Bronchial epithelial cell (primary cell): ENCODE measurements at regions not wholly inside any gene's neighbourhood (a gene's known extent, or its start where the extent isn't known, plus 50 kb on each side); places are given as distances from the start of the nearest gene placed in this dataset.

ENCODE experiments used
- DNase-seq: peaks from one replicate; pipeline ENCODE4 v3.0.0-alpha.2; 2010; ENCODE audit warnings: low read depth
- FAIRE-seq: peaks from 2 replicates; lab custom pipeline; 2011; peaks lifted over from hg19 to GRCh38; lab: Jason Lieb, UNC
- H3K27me3 ChIP-seq: 2 replicates; pipeline ENCODE4 v1.5.1; 2011; ENCODE audit warnings: low read length; ENCODE audit not compliant: control insufficient read depth, insufficient read depth
- H3K36me3 ChIP-seq: 2 replicates; pipeline ENCODE4 v1.5.1; 2011; ENCODE audit warnings: low read length; ENCODE audit not compliant: control insufficient read depth, insufficient read depth
- H3K4me3 ChIP-seq: 2 replicates; pipeline ENCODE4 v1.5.1; 2011; ENCODE audit warnings: mild to moderate bottlenecking, low read depth, low read length, control low read depth
- CTCF ChIP-seq: IDR thresholded peaks from 2 replicates; pipeline ENCODE4 v1.5.1; 2011; ENCODE audit warnings: mild to moderate bottlenecking, moderate library complexity, low read length, control low read depth, inconsistent platforms; ENCODE audit not compliant: insufficient read depth, severe bottlenecking

GRCh38 chr2:242056026-242056425 lies 186.5 kb downstream of the RTP5 start:
- no peak for DNase-seq
- no peaks in the 10 kb centered on the region for H3K27me3 ChIP-seq
- TF ChIP-seq CTCF = no peak
- FAIRE-seq = no peak
- no peaks in the 10 kb centered on the region for H3K36me3 ChIP-seq
- no peak overlapping the region for H3K4me3 ChIP-seq

- TF ChIP-seq CTCF = no peak
- DNase-seq (no peak), FAIRE-seq (no peak)
- Histone ChIP-seq H3K27me3 (no peaks in the 10 kb centered on the region), H3K36me3 (no peaks in the 10 kb centered on the region), H3K4me3 (no peak overlapping the region)
Measured at GRCh38 chr2:242056785-242057184, 187.3 kb downstream of the RTP5 start.

- DNase-seq (no peak), FAIRE-seq (no peak)
- Histone ChIP-seq H3K36me3 (no peaks in the 10 kb centered on the region), H3K4me3 (no peak overlapping the region), H3K27me3 (no peaks in the 10 kb centered on the region)
- TF ChIP-seq CTCF = no peak
Measured at GRCh38 chr2:242057379-242058040, 188.0 kb downstream of the RTP5 start.

- no peak for TF ChIP-seq CTCF
- no peak for FAIRE-seq
- Histone ChIP-seq H3K36me3 (no peaks in the 10 kb centered on the region), H3K27me3 (no peaks in the 10 kb centered on the region), H3K4me3 (no peak overlapping the region)
- no peak for DNase-seq
Measured at GRCh38 chr2:242058116-242058680, 188.7 kb downstream of the RTP5 start.

- H3K36me3 ChIP-seq = no peaks in the 10 kb centered on the region
- DNase-seq (no peak), FAIRE-seq (no peak)
- H3K27me3 ChIP-seq = no peaks in the 10 kb centered on the region
- H3K4me3 ChIP-seq = no peak overlapping the region
- TF ChIP-seq CTCF = no peak
Measured at GRCh38 chr2:242059566-242059965, 190.0 kb downstream of the RTP5 start.
